Muscle of arm (tissue), 1 donor: ENCODE measurements at regions not wholly inside any gene's neighbourhood (a gene's known extent, or its start where the extent isn't known, plus 50 kb on each side); places are given as distances from the start of the nearest gene placed in this dataset.
A peak's percentile ranks its signal among the peaks of the same experiment; 100 is the strongest.
"Not testable (repeated sequence)": the region's sequence is repeated elsewhere in the genome, so short reads cannot be mapped to it uniquely, and the experiment has no call there.

ENCODE experiments used
- DNase-seq: peaks from one replicate; pipeline ENCODE4 v3.0.0-alpha.2; 2013

DNA sequence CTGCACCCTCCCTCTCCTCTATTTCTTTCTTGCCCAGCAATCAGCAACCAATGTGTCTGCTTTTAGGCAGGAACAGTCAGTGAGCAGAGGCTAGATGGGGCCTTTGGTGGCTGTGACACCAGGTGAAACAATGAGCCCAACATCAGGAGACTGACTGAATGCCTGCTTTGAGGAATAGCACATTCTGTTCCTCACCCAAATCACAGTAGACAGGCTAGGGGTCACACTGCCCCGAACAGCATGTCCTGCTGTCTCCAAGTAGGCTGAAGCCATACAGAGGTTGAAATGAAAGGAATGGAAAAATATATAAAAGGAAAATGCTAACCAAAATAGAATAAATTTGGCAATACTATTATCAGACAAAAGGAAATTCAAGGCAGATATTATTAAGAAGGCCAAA, 122.5 kb upstream of the GDNF start:
- no peak for DNase-seq

DNA sequence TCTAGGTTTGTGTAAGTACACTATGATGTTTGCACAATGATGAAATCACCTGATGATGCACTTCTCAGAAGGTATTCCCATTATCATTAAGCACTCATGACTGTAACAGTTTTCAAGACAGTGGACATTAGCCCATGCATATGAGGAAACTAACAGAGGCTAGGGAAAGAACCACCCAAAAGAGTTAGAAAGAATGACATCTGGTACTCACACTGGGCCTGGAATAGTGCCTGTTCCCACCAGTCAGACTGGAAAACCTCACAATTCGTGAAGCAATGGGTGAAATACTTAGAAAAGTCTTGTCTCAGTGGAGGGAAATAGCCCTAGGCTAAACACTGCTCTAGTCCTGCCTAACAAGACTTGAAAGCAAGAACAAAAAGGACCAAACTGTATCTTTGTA, 117.4 kb upstream of the GDNF start:
- DNase-seq, result no peak

DNA sequence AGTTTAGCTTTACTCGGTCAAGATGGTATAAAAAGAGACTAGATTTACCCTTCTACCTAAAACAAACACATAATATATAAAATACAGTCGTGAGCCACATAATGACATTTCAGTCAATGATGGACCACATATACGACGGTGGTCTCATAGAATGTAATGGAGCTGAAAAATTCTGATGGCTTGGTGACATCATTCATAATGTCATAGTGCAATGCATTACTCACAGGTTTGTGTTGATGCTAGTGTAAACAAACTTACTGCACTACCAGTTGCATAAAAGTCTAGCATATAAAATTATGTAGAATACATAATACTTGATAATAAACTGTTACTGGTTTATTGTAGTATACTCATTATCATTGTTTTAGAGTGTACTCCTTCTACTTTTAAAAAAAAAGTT, 115.9 kb upstream of the GDNF start:
- DNase-seq, result no peak

DNA sequence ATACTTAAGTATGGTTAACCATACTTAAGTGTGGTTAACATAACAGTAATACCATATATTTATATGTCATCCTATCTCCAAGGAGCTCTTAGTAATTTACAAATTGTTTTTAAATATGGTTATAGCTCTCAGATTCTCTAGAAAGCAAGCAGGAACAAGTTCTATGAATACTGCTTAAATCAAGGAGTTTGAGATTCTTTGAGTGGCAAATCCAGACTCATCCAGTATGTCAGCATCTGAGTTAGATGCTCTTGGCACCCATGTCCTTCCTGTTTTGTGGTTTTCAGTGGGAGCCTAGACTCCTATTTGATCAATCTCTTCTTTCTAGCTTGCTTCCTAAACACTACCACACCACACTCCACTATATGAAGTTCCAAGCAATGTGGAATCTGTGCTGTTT, 114.7 kb upstream of the GDNF start:
- no peak for DNase-seq

DNA sequence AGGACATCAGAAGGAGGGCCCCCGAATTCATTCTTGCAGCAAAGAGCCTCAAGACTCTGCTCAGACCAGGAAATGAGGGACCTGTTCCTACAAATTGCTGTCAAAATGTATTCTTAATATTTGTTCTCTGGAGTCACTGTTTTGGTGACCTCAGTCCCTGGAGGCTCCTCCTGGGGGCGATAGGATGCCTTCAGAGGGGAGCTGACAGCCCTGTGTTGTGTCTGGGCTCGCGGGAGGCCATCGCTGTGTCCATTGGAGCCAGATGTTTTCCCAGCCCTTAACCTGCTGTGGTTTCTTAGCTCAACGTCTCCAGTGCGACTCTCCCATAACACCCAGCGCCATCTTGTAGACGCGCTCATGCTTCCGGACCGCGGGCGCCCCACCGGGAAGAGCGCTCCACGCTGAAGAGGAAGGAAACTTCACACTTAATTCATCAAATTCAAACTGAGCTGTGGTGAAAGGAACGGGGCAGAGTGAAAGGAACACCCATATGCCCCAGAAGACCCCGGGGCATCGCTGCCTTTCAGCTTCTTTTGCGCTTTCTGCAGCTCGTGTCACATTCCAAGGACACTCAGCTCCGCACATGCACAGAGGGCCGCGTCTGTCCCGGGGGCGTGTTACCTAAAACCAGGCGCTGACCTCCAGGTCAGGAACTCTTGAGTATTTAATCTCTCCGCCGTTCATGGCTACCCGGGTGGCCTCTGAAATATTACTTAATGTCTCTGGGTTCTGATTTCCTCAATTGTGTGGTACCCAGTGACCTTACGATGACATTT, 112.3 kb upstream of the GDNF start:
- no peak for DNase-seq

DNA sequence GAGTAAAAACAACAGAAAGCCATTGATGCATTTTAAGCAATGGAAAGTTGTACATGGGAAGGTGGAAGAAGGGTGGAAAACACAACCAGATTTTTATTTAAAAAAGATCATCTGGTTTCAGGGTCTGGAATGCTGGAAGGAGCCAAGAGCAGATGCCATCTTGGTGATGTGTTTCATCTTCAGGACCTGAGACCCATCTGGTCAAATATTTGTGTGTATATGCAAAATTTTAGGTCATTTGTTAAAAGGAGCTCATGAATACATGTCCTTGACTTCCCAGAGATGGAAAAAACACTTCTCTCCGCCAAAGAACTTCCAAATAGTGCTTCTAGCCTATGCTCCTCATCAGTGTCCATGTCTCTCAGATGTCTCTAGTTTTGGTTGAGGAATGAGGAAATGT, 110.6 kb upstream of the GDNF start:
- DNase-seq, result no peak

DNA sequence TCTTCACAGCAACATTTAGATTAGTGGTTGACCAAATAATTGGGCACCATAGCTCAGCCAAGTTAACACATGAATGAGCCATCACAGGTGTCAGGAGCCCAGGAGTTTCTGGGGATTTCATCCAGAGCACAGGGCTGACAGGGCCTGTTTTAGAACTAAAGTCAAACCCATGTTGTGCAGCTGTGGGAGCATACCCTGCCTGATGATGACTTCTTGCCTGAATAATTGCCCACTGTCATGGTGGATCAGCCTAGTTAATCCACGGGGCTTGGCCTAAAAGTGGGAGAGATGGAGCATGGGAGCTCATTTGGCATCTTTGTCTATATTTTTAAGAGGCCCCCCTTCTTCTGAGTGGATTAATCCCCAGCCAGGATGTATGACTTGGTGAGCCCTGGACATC, 105.6 kb upstream of the GDNF start:
- no peak for DNase-seq

DNA sequence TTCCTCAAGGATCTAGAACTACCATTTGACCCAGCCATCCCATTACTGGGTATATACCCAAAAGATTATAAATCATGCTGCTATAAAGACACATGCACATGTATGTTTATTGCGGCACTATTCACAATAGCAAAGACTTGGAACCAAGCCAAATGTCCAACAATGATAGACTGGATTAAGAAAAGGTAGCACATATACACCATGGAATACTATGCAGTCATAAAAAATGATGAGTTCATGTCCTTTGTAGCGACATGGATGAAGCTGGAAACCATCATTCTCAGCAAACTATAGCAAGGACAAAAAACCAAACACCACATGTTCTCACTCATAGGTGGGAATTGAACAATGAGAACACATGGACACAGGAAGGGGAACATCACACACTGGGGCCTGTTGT, 103.3 kb upstream of the GDNF start:
- not testable (repeated sequence) for DNase-seq

DNA sequence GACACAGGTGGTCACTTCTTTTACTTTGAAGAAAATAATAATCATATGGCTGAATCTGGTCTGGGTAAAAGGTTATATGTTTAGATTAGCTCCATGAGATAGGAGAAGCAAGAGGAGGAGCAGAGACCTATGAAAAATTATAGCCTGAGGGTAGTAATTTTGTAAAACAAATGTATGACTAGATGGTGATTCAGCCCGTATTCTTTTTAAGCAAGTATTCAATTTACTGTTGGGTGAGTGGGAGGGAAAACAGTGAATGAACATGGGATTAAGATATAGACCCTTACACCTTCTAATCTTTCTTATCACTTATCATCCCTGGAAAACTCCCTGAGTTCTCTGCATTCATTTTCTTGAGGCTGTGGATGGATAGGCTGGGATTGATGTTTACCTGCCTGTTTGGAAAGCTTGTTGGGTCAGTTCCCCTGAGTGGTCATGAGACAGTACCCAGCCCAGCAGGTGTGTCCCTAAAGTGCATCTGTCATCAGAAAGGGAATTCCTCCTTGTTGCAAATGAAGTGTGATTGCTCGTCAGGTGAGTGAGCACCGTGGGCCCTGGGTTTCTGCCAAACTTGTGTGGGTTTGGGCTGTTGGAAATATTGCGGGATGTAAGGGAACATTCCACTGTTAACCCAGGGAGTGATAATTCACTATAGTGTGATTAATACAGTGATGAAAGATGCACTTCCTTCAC, 101.2 kb upstream of the GDNF start:
- DNase-seq, result no peak

DNA sequence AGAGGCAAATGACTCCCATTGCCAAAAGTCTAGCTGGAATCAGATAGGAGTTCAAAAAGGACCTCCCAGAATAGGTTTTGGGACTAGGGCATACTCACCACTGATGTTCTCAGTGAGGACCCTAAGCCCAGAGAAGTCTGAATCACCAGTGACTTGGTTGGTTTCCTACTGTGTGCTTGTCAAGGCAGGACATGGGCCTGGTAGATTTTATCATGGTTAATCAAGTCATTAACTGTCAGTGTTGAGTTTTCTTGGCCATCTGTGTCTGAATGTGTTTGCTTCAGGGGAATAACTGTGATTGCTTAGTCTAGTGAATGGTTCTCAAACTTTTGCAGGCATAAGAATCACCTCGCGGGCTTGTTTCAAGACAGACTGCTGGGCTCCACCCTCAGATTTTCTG, 99.0 kb upstream of the GDNF start:
- DNase-seq, result no peak

DNA sequence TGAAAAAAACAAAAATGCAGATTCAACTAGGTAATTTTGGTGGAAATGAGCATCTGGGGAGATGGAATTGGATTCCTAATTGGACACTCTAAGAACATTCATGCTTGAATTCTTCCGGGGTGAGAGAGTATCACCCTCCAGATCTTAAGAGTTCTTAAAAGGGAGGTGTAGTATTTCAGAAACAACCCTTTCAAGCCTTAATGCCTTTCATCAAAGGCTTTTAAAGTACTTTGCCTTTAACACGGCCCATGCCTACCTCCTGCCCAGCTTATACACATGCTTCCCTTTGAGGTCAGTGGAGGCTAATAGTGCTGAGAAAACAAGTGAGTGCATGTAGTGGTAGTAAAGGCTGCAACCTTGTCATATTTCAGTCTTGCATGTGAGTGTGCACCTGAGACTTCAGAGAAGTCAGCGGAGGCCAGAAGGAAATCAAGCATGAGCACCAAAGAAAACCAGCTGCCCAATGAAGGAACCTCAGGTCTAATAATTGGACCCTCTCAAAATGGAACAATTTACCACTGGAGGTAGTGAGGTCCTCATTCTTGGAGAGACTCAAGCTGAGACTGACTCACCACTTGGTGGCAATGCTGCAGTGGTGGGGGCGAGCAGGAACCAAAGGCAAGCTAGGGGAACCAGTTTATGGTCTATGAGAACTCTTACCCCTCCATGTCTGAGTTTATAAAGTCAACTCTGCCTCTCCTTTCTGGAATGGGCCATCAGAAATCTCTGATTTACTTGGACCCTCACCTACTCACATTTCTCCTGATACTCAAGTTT, 98.4 kb upstream of the GDNF start:
- no peak for DNase-seq

DNA sequence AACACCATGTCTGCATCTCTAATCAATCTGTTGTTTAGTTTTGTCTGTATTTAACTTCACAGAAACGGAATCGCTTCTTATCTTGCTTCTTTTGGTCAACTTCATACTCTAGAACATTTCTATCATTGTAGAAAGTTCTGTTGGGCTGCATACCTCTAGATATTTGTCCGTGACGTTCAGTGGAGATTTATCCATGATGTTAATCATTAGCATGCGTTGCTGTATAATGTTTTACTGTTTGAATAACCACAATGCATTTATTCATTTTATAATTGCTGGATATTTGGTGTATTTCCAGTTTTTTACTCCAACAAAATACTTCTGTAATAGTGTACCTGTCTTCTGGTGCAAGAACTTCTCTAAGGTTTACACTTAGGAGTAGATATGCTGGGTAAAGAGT, 96.2 kb upstream of the GDNF start:
- no peak for DNase-seq

DNA sequence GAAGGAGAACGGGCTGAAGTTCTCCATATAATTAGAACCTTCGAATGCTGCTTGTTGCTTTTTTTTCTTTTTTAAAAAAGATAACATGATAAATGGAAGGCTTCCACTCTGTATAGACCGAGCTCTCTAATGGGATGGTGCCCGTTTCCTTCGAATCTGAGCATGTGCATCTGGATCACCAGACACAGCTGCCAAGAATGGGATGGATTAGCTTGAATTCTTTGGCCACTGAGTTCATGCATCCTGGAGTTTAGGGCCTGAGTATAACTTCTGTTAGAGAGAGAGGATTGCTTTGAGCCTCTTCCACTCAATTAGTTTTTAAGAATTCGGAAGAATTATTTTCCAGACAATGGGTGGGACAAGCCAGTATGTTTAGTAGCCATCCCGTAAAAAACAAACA, 93.7 kb upstream of the GDNF start:
- no peak for DNase-seq

DNA sequence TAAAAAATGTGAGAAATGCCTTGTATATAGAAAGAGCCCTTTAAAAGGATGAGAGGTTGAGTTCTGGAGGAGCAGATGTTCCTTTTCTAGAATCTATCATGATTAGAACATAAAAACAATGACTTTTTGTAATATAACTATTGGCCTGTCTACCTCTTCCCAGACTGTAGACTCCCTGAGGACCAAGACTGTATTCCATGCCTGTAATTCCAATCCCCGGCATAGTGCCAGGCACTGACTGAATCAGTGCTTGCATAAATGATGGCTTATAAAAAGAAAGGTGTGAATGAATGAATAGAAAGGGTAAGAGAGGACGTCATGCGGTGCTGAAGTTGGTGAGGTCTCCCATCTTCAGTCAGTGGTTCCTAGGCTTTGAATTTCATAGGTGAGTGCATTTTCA, 92.6 kb upstream of the GDNF start:
- no peak for DNase-seq

DNA sequence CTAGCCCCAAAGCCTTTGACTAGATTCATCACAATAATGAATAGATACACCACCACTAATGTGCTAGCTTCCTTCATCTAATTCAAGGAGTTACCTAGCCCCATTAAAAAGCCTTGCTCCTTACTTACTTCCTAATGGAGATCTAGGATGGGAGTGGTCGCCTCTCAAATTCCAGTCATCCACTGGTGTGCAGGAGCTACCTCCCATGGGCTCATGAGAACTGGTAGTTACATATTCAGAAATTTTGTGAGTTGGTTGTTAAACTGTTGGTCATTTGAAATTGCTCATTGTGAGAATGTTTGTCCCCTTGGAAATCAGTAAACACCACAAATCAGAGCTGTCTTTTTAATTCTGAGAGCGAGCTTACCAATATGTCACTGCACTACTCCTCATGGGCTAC, 91.7 kb upstream of the GDNF start:
- DNase-seq, result no peak

DNA sequence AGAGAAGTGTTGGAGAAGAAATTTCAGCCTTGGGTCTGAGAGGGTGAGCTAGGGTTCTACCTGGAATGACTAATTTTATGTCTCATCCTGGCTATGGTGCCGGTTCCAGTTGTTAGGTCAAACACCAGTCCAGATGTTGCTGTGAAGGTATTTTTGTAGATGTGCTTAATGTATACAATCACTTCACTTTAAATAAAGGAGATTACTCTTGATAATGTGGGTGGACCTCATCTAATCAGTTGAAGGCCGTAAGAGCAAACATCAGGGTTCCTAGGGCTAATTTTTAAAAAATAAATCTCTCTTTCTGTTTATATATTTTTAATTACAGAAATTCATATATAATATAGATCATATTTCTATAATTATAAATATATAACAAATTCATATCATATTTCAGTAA, 90.5 kb upstream of the GDNF start:
- no peak for DNase-seq

DNA sequence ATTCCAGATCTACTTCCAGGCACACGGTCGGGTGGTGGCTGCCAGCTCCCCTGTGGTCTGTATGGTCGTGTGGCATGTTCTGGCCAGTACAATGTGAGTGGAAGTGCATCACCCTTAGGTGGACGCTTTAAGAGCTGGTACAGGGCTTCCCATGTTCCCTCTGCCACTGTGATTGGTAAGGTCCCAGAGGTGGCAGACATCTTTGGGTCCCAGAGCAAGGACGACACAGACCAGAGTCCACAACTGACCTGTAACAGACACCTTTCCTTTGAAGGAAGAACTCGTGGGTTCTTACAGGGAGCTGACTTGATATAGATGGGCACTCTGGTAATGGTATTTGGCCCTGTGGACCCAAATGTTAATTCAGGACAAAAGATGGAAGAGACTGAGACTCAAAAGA, 90.0 kb upstream of the GDNF start:
- no peak for DNase-seq

DNA sequence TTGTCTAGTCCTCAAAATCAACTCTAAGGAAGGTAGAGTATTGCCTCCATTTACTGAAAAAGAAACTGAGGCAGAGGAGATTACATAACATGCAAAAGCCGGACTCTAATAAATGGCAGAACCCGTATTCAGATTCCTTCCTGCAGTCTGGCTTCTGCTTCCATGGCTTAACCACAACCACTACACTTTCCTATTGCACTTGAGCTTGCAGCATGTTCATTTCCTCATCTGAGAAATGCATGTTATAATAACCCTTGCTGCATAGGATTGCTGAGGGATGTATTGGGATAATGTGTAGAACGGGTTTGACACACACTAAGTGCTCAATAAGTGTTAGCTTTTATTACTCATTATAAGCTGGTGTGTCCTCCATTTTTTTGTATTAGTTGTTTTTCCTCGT, 87.9 kb upstream of the GDNF start:
- not testable (repeated sequence) for DNase-seq

DNA sequence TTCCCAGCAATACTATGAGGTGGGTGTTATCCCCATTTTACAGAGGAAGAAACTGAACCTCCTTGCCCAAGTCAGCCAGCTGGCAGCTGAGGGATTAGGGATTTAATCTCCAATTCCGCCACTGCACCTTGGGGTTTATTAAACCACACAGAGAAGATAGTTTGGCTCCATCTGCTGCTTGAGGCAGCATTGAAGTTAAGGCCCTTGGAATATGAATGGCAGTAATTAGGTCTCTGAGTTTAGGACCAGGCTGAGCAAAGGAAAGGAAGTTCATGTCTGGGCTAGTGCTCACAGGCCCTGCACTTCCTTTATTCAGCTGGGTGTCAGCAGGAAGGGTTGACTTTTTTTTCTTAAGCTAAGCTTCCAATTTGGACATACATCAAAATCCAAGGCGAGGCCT, 86.9 kb upstream of the GDNF start:
- no peak for DNase-seq

DNA sequence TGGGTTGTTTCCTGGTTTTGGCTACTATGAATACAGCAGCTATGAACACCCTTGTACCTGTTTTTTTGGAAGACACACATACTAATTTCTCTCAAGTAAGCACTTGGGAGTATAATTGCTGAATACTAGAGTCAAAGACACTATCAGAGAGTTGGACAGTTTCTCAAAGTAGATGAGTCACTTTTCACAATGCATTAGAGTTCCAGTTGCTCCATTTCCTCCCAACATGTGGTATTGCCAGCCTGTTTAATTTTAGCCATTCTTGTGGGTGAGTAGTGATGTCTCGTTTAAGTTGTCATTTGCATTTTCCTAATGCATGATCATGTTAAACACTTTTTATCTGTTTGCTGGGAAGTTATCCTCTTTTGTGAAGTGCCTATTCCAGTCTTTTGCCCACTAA, 81.6 kb upstream of the GDNF start:
- no peak for DNase-seq

DNA sequence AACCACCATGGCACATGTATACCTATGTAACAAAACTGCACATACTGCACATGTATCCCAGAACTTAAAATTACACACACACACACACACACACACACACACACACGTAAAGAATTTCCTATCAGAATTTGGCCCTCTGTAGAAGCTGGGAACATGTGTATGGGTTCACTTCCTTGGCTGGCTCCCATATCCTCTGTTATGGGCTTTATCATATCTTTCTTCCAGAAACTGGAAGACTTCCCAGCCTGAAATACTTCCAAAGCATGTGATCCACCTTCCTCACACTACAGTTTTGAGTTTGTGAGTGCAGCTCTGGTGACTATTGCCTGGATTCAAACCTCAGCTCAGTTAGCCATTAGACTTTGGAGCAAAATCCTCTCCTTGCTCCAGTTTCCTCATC, 78.6 kb upstream of the GDNF start:
- DNase-seq, result peak; percentile 17

DNA sequence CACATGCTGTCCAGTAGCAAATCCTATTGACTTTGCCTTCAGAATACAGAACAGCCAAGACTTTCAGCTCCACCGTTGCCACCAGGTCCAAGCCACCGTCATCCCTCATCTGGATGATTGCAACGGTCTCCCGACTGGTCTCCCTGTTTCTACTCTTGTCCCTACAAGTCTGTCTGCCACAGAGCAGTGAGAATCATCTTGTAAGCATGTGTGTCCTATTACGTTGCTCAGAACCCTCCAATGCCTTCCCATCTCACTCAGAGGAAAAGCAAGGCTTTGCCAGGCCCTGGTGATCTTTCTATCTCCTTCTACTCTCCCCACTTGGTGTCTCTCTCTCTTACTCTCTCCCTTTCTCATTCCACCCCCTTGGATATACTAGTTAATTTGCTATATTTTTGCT, 76.7 kb upstream of the GDNF start:
- DNase-seq, result no peak

DNA sequence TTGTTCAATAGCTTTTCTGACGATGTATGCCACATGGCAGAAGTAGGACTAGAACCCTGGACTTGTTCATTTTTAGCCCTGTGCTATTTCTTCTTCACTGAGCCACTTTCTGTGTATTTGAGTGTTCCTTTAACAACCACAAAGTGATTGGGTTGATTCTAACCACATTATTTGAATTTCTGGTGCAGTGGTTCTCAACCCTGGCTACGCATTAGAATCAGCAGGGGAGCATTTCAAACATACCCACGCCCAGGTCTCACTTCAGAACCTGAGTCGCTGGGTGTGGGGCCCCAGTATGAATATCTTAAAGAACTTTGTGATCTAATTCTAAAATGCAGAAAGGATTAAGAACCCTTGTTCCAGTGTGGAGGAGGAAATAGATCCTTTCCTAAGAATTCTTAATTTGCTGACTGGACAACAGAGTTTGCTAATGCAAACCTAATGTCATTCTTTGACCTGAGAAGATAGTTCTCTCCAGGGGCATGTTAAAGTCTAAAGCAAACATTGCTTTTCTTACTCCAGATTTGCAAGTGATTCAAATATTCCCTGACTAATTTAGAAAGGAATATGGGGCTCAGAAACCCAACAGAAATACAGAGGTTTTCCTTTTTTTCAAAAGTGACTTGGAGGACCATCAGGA, 75.4 kb upstream of the GDNF start:
- DNase-seq, result no peak
